ENCODE measurements at regions not wholly inside any gene's neighbourhood (a gene's known extent, or its start where the extent isn't known, plus 50 kb on each side); places are given as distances from the start of the nearest gene placed in this dataset.

GRCh38 chr10:131569851-131570715, 258.6 kb upstream of the TCERG1L start:
- no peak overlapping the region for H3K4me3 ChIP-seq (replicated peaks in 1 of 2; ENCODE audit: low read depth in 2 of 2, low read length in 2 of 2)
- DNase-seq (ENCODE audit: low read depth in 2 of 2) = no peak
- no peak for TF ChIP-seq CTCF (IDR thresholded peaks at IDR 0.05; ENCODE audit: low read depth, low read length)

DNA sequence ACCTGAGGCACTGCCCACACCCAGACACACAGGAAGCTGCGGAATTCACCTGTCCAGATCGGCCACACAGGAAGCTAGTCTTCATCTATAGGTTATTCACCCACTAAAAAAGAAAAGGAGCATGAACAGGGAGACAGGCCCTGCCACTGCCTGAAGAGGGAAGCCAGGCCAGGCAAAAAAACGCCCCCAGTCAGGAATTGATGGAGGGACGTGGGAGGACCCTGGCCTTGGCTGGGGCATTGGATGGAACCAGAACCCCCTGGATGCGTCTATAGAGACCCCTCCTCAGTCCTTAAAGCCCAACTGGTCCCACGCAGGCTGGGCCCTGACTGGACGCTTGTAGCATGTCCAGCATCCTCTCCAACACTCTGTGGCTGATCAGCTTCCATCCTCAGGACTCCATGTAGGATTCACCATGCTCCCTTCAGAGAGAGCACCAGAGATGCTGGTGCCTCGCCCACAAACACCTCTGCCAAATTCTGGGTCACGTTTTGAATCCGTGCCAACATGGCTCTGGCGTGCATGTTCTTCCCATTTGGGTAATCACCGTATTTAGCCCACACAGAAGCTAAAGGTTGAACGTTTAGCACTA, 259.3 kb upstream of the TCERG1L start:
- no peak for TF ChIP-seq CTCF (IDR thresholded peaks at IDR 0.05; ENCODE audit: low read depth, low read length)
- no peak for DNase-seq (ENCODE audit: low read depth in 2 of 2)
- no peak overlapping the region for H3K4me3 ChIP-seq (replicated peaks in 1 of 2; ENCODE audit: low read depth in 2 of 2, low read length in 2 of 2)

DNA sequence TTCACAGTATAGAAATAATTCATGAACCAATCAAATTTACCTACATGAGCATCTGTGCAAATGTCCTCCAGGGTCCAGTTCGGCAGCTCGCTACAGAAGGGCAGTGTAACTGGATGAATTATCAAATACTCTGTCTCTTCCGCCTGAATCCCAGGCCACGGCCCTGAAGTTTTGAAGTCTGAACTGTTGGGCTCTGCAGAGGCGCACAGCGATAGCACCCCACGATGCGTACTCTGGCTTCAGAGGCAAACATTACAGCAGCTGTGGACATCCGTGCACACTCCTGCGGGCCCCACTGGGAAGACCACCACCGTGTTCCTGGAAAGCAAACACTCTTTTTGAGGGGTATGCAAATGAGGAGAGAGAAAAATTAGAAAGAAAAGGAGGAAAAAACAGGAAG, 259.8 kb upstream of the TCERG1L start:
- no peak overlapping the region for H3K4me3 ChIP-seq (replicated peaks in 1 of 2; ENCODE audit: low read depth in 2 of 2, low read length in 2 of 2)
- no peak for DNase-seq (ENCODE audit: low read depth in 2 of 2)
- TF ChIP-seq CTCF (IDR thresholded peaks at IDR 0.05; ENCODE audit: low read depth, low read length) = no peak

DNA sequence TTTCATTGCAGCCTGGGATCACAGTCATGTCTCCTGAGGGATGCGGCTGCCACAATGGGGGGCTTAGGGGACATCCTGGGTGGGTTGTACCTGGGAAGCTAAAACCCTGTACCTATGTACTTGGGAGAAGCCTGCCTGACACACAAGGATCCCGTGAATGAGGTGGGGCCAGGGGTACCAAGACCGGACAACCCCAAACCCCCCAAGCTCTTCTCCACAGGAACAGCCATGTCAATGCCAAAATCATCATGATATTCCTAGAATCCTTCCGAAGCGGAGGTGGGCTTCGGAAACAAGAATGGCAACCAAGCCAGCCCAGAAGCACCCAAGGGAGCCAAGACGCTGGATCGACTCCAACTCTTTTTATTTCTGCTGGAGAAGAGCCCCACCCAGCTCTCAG, 260.3 kb upstream of the TCERG1L start:
- no peak for DNase-seq (ENCODE audit: low read depth in 2 of 2)
- no peak for TF ChIP-seq CTCF (IDR thresholded peaks at IDR 0.05; ENCODE audit: low read depth, low read length)
- H3K4me3 ChIP-seq (replicated peaks in 1 of 2; ENCODE audit: low read depth in 2 of 2, low read length in 2 of 2) = no peak overlapping the region

GRCh38 chr10:131573256-131573655, 261.7 kb upstream of the TCERG1L start:
- H3K4me3 ChIP-seq (replicated peaks in 1 of 2; ENCODE audit: low read depth in 2 of 2, low read length in 2 of 2) = no peak overlapping the region
- no peak for DNase-seq (ENCODE audit: low read depth in 2 of 2)
- TF ChIP-seq CTCF (IDR thresholded peaks at IDR 0.05; ENCODE audit: low read depth, low read length) = no peak

DNA sequence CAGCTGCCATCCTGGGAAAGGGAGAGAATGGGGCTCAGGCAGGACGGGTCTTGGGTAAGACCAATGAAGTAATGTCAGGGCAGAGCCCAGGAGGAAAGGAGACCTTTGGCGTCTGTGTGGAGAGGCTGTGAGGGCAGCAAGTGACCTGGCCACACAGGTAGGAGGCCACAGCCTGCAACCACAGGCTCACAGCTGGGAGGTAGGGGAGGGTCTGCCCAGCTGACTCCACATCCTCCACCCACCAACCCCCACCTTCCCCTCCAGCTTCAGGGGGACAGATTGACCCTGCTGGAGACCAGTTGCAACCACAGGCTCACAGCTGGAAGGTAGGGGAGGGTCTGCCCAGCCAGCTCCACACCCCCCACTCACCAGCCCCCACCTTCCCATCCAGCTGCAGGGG, 262.2 kb upstream of the TCERG1L start:
- TF ChIP-seq CTCF (IDR thresholded peaks at IDR 0.05; ENCODE audit: low read depth, low read length) = no peak
- no peak overlapping the region for H3K4me3 ChIP-seq (replicated peaks in 1 of 2; ENCODE audit: low read depth in 2 of 2, low read length in 2 of 2)
- DNase-seq (ENCODE audit: low read depth in 2 of 2) = no peak

Measured in cardiac fibroblast (primary cell).